ENCODE measurements at regions not wholly inside any gene's neighbourhood (a gene's known extent, or its start where the extent isn't known, plus 50 kb on each side); places are given as distances from the start of the nearest gene placed in this dataset.

DNA sequence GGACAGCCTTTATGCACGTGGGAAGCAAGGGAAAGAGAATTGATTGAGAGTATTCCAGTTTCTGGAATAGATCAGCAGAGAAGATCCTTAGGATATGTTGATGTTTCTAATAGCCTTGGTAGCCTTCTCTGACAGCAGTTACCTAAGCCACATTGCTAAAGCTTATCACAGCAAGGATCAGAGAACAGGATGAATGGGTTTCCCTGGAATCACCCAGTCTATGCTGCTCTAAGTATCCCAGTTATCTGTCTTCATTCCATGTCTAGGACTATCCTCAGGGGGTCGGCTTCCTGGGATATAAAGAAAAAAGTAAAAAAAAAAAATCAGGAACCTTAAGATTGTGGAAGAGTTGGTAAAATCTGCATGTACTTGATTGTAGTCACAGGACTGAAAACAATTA is 352.0 kb upstream of the AKR1E2 start:
- no peak for DNase-seq

GRCh38 chr10:4472190-4472904 is 353.7 kb upstream of the AKR1E2 start:
- no peak for DNase-seq

DNA sequence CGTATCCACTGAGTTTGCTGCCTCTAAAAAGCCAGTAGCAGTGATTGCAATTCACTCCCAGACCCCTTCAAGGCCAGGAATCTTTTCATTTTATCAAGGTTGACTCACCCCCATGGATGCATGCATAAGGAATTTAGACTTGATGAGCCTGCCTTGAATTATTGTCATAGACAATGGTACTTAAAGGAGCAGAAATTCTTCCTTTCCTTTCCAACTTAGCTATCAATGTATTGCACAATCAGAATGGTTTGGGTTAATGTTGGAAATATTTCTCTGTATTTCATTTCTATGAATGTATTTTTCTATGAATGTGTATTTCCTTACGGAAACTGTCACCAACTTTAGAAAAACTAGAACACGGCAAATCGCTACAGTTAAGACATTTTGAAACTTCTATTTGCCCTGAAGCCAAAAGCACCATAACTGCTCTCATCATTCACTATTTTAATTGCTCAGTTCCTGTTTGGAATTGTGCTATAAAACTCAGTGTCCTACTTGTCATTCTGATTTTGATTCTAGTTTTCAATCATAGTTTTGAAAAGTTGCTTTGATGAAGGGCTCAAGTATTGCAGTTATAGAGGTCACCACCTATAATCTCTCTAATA is 355.7 kb upstream of the AKR1E2 start:
- DNase-seq, result no peak

GRCh38 chr10:4467481-4467880 is 358.5 kb upstream of the AKR1E2 start:
- no peak for DNase-seq

- no peak for DNase-seq
These were observed 365.7 kb upstream of the AKR1E2 start for GRCh38 chr10:4460267-4460666.

DNA sequence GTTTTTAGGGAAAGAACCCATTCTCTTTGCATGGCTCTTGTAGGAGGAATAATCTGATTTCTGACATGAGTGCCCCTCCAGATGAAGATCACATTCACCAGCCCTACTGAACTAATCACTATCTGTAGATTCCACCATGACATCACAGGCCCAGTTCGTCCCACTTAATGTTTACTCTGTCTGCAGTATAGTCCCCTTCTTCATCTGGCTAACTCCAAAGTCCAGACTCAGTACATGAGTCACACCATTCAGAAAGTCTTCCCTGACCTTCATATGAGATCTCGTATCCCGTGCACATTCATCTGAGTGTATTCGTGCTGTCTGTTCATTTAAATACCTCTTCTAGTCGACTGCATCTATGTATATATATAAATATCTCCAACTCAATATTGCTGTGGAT is 366.5 kb upstream of the AKR1E2 start:
- no peak for DNase-seq

GRCh38 chr10:4457597-4457996 is 368.4 kb upstream of the AKR1E2 start:
- no peak for DNase-seq

DNA sequence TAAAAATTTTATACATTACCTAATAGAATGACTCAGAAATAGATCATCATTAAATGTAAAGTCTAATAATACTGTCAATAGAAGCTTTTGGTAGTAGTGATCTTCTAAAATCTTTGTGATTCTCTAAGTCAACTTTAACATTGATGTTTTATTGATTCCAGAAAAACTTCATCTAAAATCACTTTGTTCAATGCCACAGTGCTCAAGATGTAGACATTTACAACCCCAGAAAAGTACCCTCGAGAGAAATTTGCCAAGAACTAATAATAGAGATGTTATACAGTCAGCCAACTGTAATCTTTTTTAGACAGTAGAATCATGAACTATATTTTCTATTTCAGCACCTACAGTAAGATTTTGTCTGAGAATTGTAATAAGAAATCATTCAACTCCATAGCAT is 369.2 kb upstream of the AKR1E2 start:
- DNase-seq, result no peak

- DNase-seq, result no peak
These were observed 369.7 kb upstream of the AKR1E2 start for GRCh38 chr10:4456279-4456678.

DNA sequence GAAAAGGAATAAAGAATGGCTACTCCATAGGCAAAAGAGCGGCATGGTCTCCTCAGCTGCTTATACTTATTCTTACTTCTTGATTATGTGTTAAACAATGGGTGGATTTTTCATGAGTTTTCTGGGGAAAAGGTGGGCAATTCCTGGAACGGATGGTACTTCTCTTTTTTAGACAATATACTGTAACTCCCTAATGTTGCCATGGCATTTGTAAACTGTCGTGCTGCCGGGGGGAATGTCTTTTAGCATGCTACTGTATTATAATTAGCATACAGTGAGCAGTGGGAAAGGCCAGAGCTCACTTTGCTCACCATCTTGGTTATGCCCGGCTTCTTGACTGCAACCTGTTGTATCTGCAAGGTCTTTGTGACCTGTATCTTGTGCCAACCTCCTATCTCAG is 372.1 kb upstream of the AKR1E2 start:
- no peak for DNase-seq

DNA sequence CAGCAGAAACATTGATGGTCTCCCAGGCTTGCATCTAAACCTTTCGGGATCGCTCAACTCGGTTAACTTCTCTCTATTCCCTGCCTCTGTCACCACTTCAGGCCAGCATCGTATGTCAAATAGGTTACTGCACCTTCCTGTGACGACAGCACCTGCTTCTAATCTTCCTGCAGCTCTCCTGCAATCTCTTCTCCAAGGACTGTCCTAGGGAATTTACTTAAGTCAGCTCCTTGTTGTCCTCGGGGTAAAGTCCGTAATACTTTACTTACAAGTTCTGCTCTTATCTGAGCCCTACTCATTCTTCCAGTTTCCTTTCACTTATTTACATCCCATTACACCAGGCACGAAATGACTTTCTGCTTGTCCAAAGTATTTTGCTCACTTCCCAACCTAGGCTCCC is 372.7 kb upstream of the AKR1E2 start:
- no peak for DNase-seq

- DNase-seq, result no peak
These were observed 374.8 kb upstream of the AKR1E2 start for GRCh38 chr10:4450981-4451908.

GRCh38 chr10:4450169-4450568 is 375.8 kb upstream of the AKR1E2 start:
- no peak for DNase-seq

GRCh38 chr10:4448030-4448429 is 378.0 kb upstream of the AKR1E2 start:
- DNase-seq, result no peak

GRCh38 chr10:4443419-4443818 is 382.6 kb upstream of the AKR1E2 start:
- DNase-seq, result no peak

GRCh38 chr10:4442296-4442695 is 383.7 kb upstream of the AKR1E2 start:
- no peak for DNase-seq

DNA sequence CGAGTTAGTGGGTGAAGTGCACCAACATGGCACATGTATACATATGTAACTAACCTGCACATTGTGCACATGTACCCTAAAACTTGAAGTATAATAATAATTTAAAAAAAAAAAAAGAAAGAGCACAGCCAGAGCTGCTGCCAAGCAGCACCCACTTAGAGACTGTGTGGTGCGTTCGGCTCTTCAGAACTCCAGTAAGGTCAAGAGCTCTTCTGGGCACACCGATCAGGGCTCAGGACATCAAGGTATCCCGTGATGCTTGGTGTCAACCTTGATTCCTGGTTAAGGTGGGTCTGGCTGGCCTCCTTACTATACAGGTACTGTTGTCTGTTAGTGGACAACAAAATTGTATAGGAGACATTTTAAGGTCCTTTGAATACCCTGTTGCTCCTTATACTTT is 385.7 kb upstream of the AKR1E2 start:
- no peak for DNase-seq

GRCh38 chr10:4437791-4438190 is 388.2 kb upstream of the AKR1E2 start:
- no peak for DNase-seq

DNA sequence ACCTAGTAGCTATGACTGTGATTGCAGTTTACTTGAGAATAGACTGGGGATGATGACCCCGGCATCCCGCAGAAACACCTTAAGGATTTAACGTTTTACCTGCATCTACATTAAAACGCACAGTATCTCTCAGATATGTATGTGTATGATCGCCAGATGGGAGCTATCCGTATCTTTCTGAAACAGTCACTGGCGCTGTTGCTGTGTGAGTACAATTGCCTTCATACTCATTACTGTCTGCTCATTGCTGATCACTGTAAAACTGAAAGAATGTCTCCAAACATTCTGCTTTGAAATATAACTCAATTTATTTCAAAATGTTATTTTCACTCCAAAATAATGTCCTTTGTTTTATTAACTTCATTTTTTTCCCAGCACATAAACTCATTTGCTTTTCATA is 388.9 kb upstream of the AKR1E2 start:
- DNase-seq, result no peak

DNA sequence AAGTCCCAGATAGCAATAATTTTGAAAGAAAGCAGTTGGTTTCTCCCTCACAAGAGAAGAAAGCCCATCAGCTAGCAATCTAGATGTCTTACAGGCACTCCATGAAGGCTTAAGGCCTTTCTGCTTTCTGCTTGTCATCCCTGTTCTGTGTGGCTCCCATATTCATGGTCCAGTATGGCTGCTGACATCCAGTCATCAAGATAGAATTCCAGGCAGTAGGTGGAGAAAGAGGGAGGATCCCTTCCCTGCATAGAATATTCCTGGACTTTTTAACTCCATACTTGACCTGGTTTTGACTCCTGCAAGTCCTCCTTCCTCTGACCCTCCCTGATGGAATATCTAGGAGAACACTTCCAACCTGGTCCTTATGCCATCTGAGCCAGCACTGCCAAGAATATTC is 389.9 kb upstream of the AKR1E2 start:
- DNase-seq, result no peak

DNA sequence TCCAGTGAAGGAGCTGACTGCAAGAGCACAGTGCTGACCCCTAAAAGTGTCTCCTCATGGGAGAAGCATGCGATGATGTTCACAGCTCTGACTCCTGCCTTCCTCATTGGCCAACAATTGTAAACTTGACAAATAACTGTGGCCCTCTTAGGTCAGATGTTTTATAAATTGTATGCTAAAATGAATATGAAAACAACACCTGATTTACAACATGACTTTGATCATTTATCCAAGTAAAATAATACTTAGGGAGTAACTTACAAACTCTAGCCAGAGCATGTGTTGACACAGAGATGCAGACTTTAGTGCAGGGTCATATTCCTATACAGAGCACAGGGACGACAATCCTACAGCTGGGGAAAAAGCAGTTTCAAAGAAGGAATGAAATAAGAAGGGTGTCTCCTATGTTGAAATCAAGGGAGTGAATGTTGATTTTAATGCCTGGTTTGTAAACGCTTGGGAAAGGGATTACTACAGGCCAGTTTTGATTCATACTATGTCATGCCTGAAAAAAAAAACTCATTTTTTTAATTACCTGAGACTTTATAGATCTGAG is 391.4 kb upstream of the AKR1E2 start:
- DNase-seq, result no peak

- DNase-seq, result no peak
These were observed 391.9 kb upstream of the AKR1E2 start for GRCh38 chr10:4434105-4434504.

DNA sequence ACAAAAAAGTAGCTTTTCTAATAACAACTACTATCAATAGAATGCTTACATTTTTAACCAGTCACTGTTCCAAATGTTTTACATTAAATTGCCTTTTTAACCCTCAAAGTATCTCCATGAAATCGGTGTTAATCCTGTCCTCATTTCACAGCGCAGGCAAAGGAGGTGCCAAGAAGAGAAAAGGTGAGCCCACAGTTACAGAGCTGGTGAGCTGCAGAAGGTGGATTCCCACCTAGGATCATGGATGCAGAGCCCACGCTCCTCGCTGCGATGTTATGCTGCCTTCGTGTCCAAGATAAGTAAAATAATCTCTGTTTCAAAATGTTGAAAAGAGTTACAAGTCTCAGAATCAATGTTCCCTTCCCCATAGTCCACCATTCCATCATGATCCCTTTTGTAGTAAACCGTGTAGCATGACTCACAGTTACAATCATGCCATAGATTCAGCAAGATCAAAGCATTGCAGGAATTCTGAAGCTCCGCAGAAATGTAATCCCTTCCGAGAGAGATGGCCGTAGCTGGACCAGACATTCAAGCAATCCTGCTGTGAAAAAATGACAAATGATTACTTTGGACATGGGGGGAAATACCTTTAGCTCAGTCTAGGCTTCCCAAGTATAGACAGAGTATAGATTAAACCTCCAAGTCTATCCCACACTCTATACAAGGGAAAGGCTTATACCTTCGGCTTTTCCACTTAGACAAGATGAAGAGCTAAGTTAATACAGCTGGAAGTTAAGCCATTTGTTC is 394.7 kb upstream of the AKR1E2 start:
- no peak for DNase-seq

Measured in NCI-H2171 (cell line).